ENCODE measurements at regions not wholly inside any gene's neighbourhood (a gene's known extent, or its start where the extent isn't known, plus 50 kb on each side); places are given as distances from the start of the nearest gene placed in this dataset.

DNA sequence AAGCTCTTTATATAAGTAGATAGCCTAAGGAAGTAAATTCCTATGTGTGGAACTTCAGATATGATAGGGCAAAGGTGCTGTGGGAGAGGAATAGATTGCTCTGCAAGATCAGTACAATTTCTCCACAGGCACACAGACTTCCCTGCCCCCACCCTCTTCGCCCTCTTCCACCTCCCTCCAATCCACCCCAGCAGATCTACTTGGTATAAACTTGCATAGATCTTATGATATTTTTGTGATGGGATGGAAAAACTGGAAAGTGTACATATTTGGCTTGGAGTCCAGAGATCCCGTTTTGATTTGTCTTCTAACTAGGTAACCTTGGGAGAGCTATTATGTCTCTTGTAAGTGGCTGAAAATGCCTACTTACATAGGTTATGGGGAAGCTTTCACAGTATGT, 586.3 kb upstream of the USP24 start:
- FAIRE-seq (no peak), DNase-seq (ENCODE audit: low spot score) (no peak), ATAC-seq (no peak)
- 0% methylated on average over 2 of the region's 2 CpGs for WGBS (ENCODE audit: low lambda C conversion rate)
- POLR2A ChIA-PET: no interaction called here
- H3K9ac ChIP-seq (ENCODE audit: insufficient read depth, low read depth, low read length): no peak overlapping the region
- CTCF ChIA-PET (ENCODE audit: low intra/inter-chr PET ratio, low total read pairs): no interaction called here
- in situ Hi-C loops (cut with HindIII; ENCODE audit: extremely low pct_ligation_motif_present, low pct_unique_long_range_greater_than_20kb) (no loop called here), intact Hi-C loops (cut with micrococcal nuclease; ENCODE audit: unreplicated experiment) (no loop called here)
- H3K4me3 ChIP-seq (replicated peaks in 1 of 3; ENCODE audit: insufficient read depth in 1 of 3, low read depth in 2 of 3, low read length in 3 of 3): no peak overlapping the region
- H3K9me3 ChIP-seq (ENCODE audit: low read length): no peaks in the 10 kb centered on the region
- H4K20me1 ChIP-seq (ENCODE audit: insufficient read depth, low read length): no peaks in the 10 kb centered on the region
- BruUV-seq (replicated peaks): no TSS peak
- H3K4me1 ChIP-seq (ENCODE audit: insufficient read depth, low read length): no peaks in the 10 kb centered on the region
- H3K27me3 ChIP-seq (ENCODE audit: control insufficient read depth in 1 of 2, insufficient read depth in 2 of 2, low read length in 2 of 2): no peaks in the 10 kb centered on the region
- no peaks in the 10 kb centered on the region for H3K79me2 ChIP-seq (ENCODE audit: insufficient read depth, low read length)
- no peak overlapping the region for H3K27ac ChIP-seq (ENCODE audit: extremely low read length, insufficient read depth, low read length)
- TF ChIP-seq, protein P1, sequence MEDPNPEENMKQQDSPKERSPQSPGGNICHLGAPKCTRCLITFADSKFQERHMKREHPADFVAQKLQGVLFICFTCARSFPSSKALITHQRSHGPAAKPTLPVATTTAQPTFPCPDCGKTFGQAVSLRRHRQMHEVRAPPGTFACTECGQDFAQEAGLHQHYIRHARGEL (CRISPR knock-in tag; IDR thresholded peaks at IDR 0.05): no peak
- TF ChIP-seq HDAC2 (CRISPR knock-in tag; IDR thresholded peaks at IDR 0.05) (no peak), ZNF256 (CRISPR knock-in tag; conservative IDR thresholded peaks at IDR 0.05) (no peak), KAT2B (IDR thresholded peaks at IDR 0.05; ENCODE audit: borderline replicate concordance, low read depth, low read length) (no peak), ESRRA (CRISPR knock-in tag; IDR thresholded peaks at IDR 0.05; ENCODE audit: low read depth) (no peak), SALL1 (CRISPR knock-in tag; IDR thresholded peaks at IDR 0.05) (no peak)
- no peak overlapping the region for H2AFZ ChIP-seq (ENCODE audit: low read length)
- no peak overlapping the region for H3K4me2 ChIP-seq (ENCODE audit: low read depth, low read length)
- H3K36me3 ChIP-seq (replicated peaks in 1 of 2; ENCODE audit: control insufficient read depth in 1 of 2, insufficient read depth in 2 of 2, low read length in 2 of 2): no peaks in the 10 kb centered on the region

DNA sequence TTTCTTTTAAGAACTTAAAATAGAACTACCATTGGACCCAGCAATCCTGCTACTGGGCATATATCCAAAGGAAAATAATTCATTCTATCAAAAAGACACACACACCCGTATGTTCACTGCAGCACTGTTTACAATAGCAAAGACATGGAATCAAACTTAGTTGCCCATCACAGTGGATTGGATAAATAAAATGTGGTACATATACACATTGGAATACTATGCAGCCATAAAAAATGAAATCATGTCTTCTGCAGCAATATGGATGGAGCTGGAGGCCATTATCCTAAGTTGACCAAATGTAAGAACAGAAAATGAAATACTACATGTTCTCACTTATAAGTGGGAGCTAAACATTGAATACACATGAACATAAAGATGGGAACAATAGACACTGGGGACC, 585.3 kb upstream of the USP24 start:
- Histone ChIP-seq H3K4me2 (ENCODE audit: low read depth, low read length) (no peak overlapping the region), H3K79me2 (ENCODE audit: insufficient read depth, low read length) (no peaks in the 10 kb centered on the region), H3K9ac (ENCODE audit: insufficient read depth, low read depth, low read length) (no peak overlapping the region), H3K36me3 (replicated peaks in 1 of 2; ENCODE audit: control insufficient read depth in 1 of 2, insufficient read depth in 2 of 2, low read length in 2 of 2) (no peaks in the 10 kb centered on the region), H3K9me3 (ENCODE audit: low read length) (no peaks in the 10 kb centered on the region), H3K27me3 (ENCODE audit: control insufficient read depth in 1 of 2, insufficient read depth in 2 of 2, low read length in 2 of 2) (no peaks in the 10 kb centered on the region), H2AFZ (ENCODE audit: low read length) (no peak overlapping the region), H3K4me3 (replicated peaks in 1 of 3; ENCODE audit: insufficient read depth in 1 of 3, low read depth in 2 of 3, low read length in 3 of 3) (no peak overlapping the region), H3K4me1 (ENCODE audit: insufficient read depth, low read length) (no peaks in the 10 kb centered on the region), H3K27ac (ENCODE audit: extremely low read length, insufficient read depth, low read length) (no peak overlapping the region), H4K20me1 (ENCODE audit: insufficient read depth, low read length) (no peaks in the 10 kb centered on the region)
- FAIRE-seq: no peak
- intact Hi-C loops (cut with micrococcal nuclease; ENCODE audit: unreplicated experiment) (no loop called here), in situ Hi-C loops (cut with HindIII; ENCODE audit: extremely low pct_ligation_motif_present, low pct_unique_long_range_greater_than_20kb) (no loop called here)
- no peak for ATAC-seq
- no TSS peak for BruUV-seq (replicated peaks)
- WGBS (ENCODE audit: low lambda C conversion rate): 3% methylated on average over 1 of the region's 1 CpG
- ChIA-PET POLR2A (no interaction called here), CTCF (ENCODE audit: low intra/inter-chr PET ratio, low total read pairs) (no interaction called here)
- no peak for TF ChIP-seq ZSCAN22 (CRISPR knock-in tag; IDR thresholded peaks at IDR 0.05)
- TF ChIP-seq MIER2 (CRISPR knock-in tag; IDR thresholded peaks at IDR 0.05): no peak
- no peak for TF ChIP-seq HNRNPLL (IDR thresholded peaks at IDR 0.05; ENCODE audit: low read depth, low read length, poor library complexity, severe bottlenecking)
- no peak for TF ChIP-seq ZNF572 (CRISPR knock-in tag; IDR thresholded peaks at IDR 0.05)
- no peak for TF ChIP-seq NR2F6 (IDR thresholded peaks at IDR 0.05)
- no peak for TF ChIP-seq NR2F6 (CRISPR knock-in tag; IDR thresholded peaks at IDR 0.05)
- DNase-seq (ENCODE audit: low spot score): no peak
